ENCODE measurements at regions not wholly inside any gene's neighbourhood (a gene's known extent, or its start where the extent isn't known, plus 50 kb on each side); places are given as distances from the start of the nearest gene placed in this dataset.

DNA sequence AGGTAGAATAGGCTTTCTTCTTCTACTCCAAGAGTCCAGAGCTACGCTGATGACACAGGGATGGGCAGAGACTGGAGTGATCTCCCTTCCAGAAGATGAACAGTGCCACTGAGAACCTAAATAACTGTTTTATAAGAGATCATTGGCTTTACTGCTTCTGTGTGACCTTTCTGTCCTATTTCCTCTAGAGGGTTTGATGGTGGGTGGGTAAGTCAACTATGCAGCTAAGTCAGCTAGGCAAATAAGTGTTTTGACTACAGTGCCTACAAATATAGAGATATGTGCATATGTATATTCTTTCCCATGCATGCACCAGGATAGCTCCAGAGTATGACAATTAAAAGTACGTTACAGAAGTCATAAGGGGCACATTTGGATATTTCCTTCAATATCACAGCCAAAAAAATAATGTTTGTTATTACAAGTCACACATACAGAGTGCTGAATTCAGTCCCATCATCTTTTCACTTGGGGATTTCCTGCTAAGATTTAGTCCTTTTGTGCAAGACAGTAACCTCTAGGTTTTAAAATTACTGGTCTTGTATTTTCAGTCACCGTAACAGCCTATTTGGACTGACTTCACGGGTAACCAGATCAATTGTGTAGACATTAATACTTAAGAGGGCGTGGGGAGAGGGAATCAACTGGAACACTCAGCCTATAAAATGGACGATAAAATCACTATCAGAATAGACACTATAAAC lies 412.6 kb upstream of the SOX5 start:
- TF ChIP-seq ZNF121 (CRISPR knock-in tag; IDR thresholded peaks at IDR 0.05) (no peak), NR3C1 (CRISPR knock-in tag; conservative IDR thresholded peaks at IDR 0.05; ENCODE audit: low read depth) (no peak)
- TF ChIP-seq, protein P1, sequence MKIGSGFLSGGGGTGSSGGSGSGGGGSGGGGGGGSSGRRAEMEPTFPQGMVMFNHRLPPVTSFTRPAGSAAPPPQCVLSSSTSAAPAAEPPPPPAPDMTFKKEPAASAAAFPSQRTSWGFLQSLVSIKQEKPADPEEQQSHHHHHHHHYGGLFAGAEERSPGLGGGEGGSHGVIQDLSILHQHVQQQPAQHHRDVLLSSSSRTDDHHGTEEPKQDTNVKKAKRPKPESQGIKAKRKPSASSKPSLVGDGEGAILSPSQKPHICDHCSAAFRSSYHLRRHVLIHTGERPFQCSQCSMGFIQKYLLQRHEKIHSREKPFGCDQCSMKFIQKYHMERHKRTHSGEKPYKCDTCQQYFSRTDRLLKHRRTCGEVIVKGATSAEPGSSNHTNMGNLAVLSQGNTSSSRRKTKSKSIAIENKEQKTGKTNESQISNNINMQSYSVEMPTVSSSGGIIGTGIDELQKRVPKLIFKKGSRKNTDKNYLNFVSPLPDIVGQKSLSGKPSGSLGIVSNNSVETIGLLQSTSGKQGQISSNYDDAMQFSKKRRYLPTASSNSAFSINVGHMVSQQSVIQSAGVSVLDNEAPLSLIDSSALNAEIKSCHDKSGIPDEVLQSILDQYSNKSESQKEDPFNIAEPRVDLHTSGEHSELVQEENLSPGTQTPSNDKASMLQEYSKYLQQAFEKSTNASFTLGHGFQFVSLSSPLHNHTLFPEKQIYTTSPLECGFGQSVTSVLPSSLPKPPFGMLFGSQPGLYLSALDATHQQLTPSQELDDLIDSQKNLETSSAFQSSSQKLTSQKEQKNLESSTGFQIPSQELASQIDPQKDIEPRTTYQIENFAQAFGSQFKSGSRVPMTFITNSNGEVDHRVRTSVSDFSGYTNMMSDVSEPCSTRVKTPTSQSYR (CRISPR knock-in tag; IDR thresholded peaks at IDR 0.05) = no peak
- TF ChIP-seq, protein P2, sequence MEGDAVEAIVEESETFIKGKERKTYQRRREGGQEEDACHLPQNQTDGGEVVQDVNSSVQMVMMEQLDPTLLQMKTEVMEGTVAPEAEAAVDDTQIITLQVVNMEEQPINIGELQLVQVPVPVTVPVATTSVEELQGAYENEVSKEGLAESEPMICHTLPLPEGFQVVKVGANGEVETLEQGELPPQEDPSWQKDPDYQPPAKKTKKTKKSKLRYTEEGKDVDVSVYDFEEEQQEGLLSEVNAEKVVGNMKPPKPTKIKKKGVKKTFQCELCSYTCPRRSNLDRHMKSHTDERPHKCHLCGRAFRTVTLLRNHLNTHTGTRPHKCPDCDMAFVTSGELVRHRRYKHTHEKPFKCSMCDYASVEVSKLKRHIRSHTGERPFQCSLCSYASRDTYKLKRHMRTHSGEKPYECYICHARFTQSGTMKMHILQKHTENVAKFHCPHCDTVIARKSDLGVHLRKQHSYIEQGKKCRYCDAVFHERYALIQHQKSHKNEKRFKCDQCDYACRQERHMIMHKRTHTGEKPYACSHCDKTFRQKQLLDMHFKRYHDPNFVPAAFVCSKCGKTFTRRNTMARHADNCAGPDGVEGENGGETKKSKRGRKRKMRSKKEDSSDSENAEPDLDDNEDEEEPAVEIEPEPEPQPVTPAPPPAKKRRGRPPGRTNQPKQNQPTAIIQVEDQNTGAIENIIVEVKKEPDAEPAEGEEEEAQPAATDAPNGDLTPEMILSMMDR (IDR thresholded peaks at IDR 0.05) = no peak
- TF ChIP-seq, protein P3, sequence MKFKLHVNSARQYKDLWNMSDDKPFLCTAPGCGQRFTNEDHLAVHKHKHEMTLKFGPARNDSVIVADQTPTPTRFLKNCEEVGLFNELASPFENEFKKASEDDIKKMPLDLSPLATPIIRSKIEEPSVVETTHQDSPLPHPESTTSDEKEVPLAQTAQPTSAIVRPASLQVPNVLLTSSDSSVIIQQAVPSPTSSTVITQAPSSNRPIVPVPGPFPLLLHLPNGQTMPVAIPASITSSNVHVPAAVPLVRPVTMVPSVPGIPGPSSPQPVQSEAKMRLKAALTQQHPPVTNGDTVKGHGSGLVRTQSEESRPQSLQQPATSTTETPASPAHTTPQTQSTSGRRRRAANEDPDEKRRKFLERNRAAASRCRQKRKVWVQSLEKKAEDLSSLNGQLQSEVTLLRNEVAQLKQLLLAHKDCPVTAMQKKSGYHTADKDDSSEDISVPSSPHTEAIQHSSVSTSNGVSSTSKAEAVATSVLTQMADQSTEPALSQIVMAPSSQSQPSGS (CRISPR knock-in tag; IDR thresholded peaks at IDR 0.05; ENCODE audit: borderline replicate concordance, low read depth) = no peak
- TF ChIP-seq, protein P4, sequence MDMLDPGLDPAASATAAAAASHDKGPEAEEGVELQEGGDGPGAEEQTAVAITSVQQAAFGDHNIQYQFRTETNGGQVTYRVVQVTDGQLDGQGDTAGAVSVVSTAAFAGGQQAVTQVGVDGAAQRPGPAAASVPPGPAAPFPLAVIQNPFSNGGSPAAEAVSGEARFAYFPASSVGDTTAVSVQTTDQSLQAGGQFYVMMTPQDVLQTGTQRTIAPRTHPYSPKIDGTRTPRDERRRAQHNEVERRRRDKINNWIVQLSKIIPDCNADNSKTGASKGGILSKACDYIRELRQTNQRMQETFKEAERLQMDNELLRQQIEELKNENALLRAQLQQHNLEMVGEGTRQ (CRISPR knock-in tag; IDR thresholded peaks at IDR 0.05) = no peak
- TF ChIP-seq, protein P5, sequence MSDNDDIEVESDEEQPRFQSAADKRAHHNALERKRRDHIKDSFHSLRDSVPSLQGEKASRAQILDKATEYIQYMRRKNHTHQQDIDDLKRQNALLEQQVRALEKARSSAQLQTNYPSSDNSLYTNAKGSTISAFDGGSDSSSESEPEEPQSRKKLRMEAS (CRISPR knock-in tag; IDR thresholded peaks at IDR 0.05) = no peak

Measured in WTC11 (cell line).